DOHH2 (cell line): ENCODE measurements at regions not wholly inside any gene's neighbourhood (a gene's known extent, or its start where the extent isn't known, plus 50 kb on each side); places are given as distances from the start of the nearest gene placed in this dataset.
"Not testable (repeated sequence)": the region's sequence is repeated elsewhere in the genome, so short reads cannot be mapped to it uniquely, and the experiment has no call there.

Experiments
- H3F3A ChIP-seq: fragments of 200-600 bp; sonication (generic), shearing (Covaris generic); 2 replicates; pipeline ENCODE4 v1.6.0; 2016; ENCODE audit warnings: antibody characterized with exemption, mild to moderate bottlenecking; ENCODE audit not compliant: control insufficient read depth, insufficient read depth
- H3K27ac ChIP-seq: fragments of 200-600 bp; sonication (generic); 2 replicates; pipeline ENCODE4 v1.5.1; 2014; ENCODE audit warnings: low read depth, mild to moderate bottlenecking, low read length, moderate library complexity
- H3K27me3 ChIP-seq: fragments of 200-600 bp; sonication (generic); 2 replicates; pipeline ENCODE4 v1.6.1; 2014; ENCODE audit warnings: mild to moderate bottlenecking, low read length, mixed read lengths; ENCODE audit not compliant: control insufficient read depth
- H3K36me3 ChIP-seq: fragments of 200-600 bp; sonication (generic); 2 replicates; pipeline ENCODE4 v1.6.1; 2014; ENCODE audit warnings: mild to moderate bottlenecking, low read length, moderate library complexity, mixed read lengths; ENCODE audit not compliant: control insufficient read depth
- H3K4me1 ChIP-seq: fragments of 200-600 bp; sonication (generic); 2 replicates; pipeline ENCODE4 v1.6.1; 2014; ENCODE audit warnings: mild to moderate bottlenecking, low read length, mixed read lengths; ENCODE audit not compliant: control insufficient read depth
- H3K4me2 ChIP-seq: fragments of 200-600 bp; sonication (generic); 2 replicates; pipeline ENCODE4 v1.6.0; 2014; ENCODE audit warnings: mild to moderate bottlenecking, low read length, moderate library complexity
- H3K4me3 ChIP-seq: fragments of 200-600 bp; sonication (generic); 2 replicates; pipeline ENCODE4 v1.5.1; 2014; ENCODE audit warnings: mild to moderate bottlenecking, low read length, mixed read lengths
- H3K79me2 ChIP-seq: fragments of 200-600 bp; sonication (generic); 2 replicates; pipeline ENCODE4 v1.6.1; 2014; ENCODE audit warnings: mild to moderate bottlenecking, low read length, mixed read lengths; ENCODE audit not compliant: control insufficient read depth
- H3K9me2 ChIP-seq: fragments of 200-600 bp; sonication (generic); replicated peaks from 2 replicates; pipeline ENCODE4 v1.6.1; 2014; ENCODE audit warnings: mild to moderate bottlenecking, low read length, mixed read lengths; ENCODE audit not compliant: control insufficient read depth
- H3K9me3 ChIP-seq: fragments of 200-600 bp; sonication (generic); 2 replicates; pipeline ENCODE4 v1.6.1; 2014; ENCODE audit warnings: antibody characterized with exemption, low read length, mixed read lengths; ENCODE audit not compliant: control insufficient read depth, insufficient read depth
- H4K20me1 ChIP-seq: fragments of 200-600 bp; sonication (generic); 2 replicates; pipeline ENCODE4 v1.6.0; 2014; ENCODE audit warnings: low read depth, mild to moderate bottlenecking, antibody characterized with exemption, low read length, moderate library complexity; ENCODE audit not compliant: control insufficient read depth, insufficient read depth
- CTCF ChIP-seq: fragments of 200-600 bp; sonication (generic); IDR thresholded peaks from one replicate; pipeline ENCODE4 v1.5.1; 2014; ENCODE audit warnings: antibody characterized with exemption, mild to moderate bottlenecking, low read depth, low read length; ENCODE audit not compliant: poor library complexity, severe bottlenecking
- EZH2phosphoT487 ChIP-seq: fragments of 200-600 bp; sonication (generic); IDR thresholded peaks from 2 replicates; pipeline ENCODE4 v1.6.1; 2017; ENCODE audit warnings: borderline replicate concordance, mild to moderate bottlenecking, antibody characterized with exemption, low read length, moderate library complexity, mixed read lengths

GRCh38 chr6:10138917-10139316 lies 276.0 kb downstream of the TFAP2A start:
- H3K4me1 ChIP-seq: no peaks in the 10 kb centered on the region
- H3K27ac ChIP-seq: no peak overlapping the region
- H4K20me1 ChIP-seq: no peaks in the 10 kb centered on the region
- H3K4me2 ChIP-seq: no peak overlapping the region
- H3K9me2 ChIP-seq: no peaks in the 10 kb centered on the region
- no peak overlapping the region for H3K4me3 ChIP-seq
- no peaks in the 10 kb centered on the region for H3F3A ChIP-seq
- H3K9me3 ChIP-seq: no peaks in the 10 kb centered on the region
- no peaks in the 10 kb centered on the region for H3K79me2 ChIP-seq
- H3K36me3 ChIP-seq: no peaks in the 10 kb centered on the region
- H3K27me3 ChIP-seq: no peaks in the 10 kb centered on the region
- TF ChIP-seq EZH2phosphoT487 (no peak), CTCF (no peak)

- TF ChIP-seq CTCF (no peak), EZH2phosphoT487 (no peak)
- H3F3A ChIP-seq: no peaks in the 10 kb centered on the region
- H3K4me3 ChIP-seq: no peak overlapping the region
- no peak overlapping the region for H3K4me2 ChIP-seq
- no peaks in the 10 kb centered on the region for H3K9me2 ChIP-seq
- H3K79me2 ChIP-seq: no peaks in the 10 kb centered on the region
- no peaks in the 10 kb centered on the region for H3K9me3 ChIP-seq
- H3K27ac ChIP-seq: no peak overlapping the region
- no peaks in the 10 kb centered on the region for H3K36me3 ChIP-seq
- H3K27me3 ChIP-seq: no peaks in the 10 kb centered on the region
- no peaks in the 10 kb centered on the region for H4K20me1 ChIP-seq
- no peaks in the 10 kb centered on the region for H3K4me1 ChIP-seq
Observed at GRCh38 chr6:10136636-10137035, 278.2 kb downstream of the TFAP2A start.

- H3K9me2 ChIP-seq, H3K79me2 ChIP-seq, H3K9me3 ChIP-seq, H3K27ac ChIP-seq, H3K27me3 ChIP-seq, H3K4me1 ChIP-seq, H3F3A ChIP-seq, H3K36me3 ChIP-seq, H4K20me1 ChIP-seq, H3K4me2 ChIP-seq, H3K4me3 ChIP-seq: not testable (repeated sequence)
Observed at GRCh38 chr6:10134185-10134584, 280.7 kb downstream of the TFAP2A start.

- Histone ChIP-seq H3K27ac (no peak overlapping the region), H3K36me3 (no peaks in the 10 kb centered on the region), H3K9me2 (no peaks in the 10 kb centered on the region), H3K4me2 (no peak overlapping the region), H3K4me1 (no peaks in the 10 kb centered on the region), H3K4me3 (no peak overlapping the region), H3K79me2 (no peaks in the 10 kb centered on the region), H3F3A (no peaks in the 10 kb centered on the region), H3K9me3 (no peaks in the 10 kb centered on the region), H3K27me3 (no peaks in the 10 kb centered on the region), H4K20me1 (no peaks in the 10 kb centered on the region)
- TF ChIP-seq CTCF (no peak), EZH2phosphoT487 (no peak)
Observed at GRCh38 chr6:10128721-10129120, 286.2 kb downstream of the TFAP2A start.
